ENCODE measurements at regions not wholly inside any gene's neighbourhood (a gene's known extent, or its start where the extent isn't known, plus 50 kb on each side); places are given as distances from the start of the nearest gene placed in this dataset.

DNA sequence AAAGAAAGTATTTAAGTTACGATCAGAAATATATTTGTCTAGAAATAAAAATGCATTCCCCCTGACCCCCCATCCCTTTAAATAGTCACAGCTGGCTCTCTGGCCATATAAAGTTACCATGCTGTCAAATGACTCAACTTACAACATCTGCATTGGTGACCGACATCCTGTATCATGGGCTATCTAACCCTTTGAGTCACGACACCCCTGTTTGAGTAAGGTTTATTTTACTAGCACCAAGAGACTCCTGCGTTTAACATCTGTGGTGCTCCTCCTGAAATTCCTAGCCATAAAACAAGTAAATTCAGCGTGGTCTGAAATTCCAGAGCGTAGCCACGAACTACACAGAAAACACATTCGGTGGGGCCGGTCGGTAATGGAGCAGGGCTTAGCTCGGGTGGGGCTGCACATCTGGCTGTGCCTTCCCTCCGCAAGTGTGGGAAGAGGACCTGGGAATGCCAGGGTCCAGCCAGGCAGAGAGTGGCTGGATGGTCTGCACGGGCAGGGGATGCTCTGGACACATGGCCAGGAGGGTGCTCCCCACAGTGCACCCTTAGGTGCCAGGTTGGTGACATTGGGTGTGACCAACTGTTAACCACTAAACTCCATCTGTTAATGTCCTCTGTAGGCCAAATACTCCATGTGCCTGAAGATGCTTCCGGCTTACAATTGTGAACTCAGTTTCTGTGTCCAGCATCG is 53.0 kb upstream of the CLDN14 start:
- Histone ChIP-seq H3K9me3 (no peaks in the 10 kb centered on the region), H3K4me1 (no peaks in the 10 kb centered on the region), H3K27me3 (no peaks in the 10 kb centered on the region), H3K4me3 (replicated peaks in 1 of 3) (no peak overlapping the region), H3K27ac (no peak overlapping the region), H3K36me3 (no peaks in the 10 kb centered on the region)
- TF ChIP-seq, protein P1, sequence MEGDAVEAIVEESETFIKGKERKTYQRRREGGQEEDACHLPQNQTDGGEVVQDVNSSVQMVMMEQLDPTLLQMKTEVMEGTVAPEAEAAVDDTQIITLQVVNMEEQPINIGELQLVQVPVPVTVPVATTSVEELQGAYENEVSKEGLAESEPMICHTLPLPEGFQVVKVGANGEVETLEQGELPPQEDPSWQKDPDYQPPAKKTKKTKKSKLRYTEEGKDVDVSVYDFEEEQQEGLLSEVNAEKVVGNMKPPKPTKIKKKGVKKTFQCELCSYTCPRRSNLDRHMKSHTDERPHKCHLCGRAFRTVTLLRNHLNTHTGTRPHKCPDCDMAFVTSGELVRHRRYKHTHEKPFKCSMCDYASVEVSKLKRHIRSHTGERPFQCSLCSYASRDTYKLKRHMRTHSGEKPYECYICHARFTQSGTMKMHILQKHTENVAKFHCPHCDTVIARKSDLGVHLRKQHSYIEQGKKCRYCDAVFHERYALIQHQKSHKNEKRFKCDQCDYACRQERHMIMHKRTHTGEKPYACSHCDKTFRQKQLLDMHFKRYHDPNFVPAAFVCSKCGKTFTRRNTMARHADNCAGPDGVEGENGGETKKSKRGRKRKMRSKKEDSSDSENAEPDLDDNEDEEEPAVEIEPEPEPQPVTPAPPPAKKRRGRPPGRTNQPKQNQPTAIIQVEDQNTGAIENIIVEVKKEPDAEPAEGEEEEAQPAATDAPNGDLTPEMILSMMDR (IDR thresholded peaks at IDR 0.05), result no peak
- TF ChIP-seq POLR2A (IDR thresholded peaks at IDR 0.05), result no peak
- intact Hi-C loops (cut with DNase I), result no loop called here
- 91% methylated on average over 15 of the region's 15 CpGs for WGBS, 2 donors
- no peak for DNase-seq

- Histone ChIP-seq H3K4me1 (no peaks in the 10 kb centered on the region), H3K36me3 (no peaks in the 10 kb centered on the region), H3K9me3 (no peaks in the 10 kb centered on the region), H3K4me3 (replicated peaks in 1 of 3) (no peak overlapping the region), H3K27ac (no peak overlapping the region), H3K27me3 (no peaks in the 10 kb centered on the region)
- DNase-seq, result no peak
- 86 to 94% methylated on average over 6 of the region's 6 CpGs for WGBS, 2 donors
- TF ChIP-seq POLR2A (IDR thresholded peaks at IDR 0.05), result no peak
- TF ChIP-seq, protein P1 (IDR thresholded peaks at IDR 0.05), result no peak
- intact Hi-C loops (cut with DNase I), result no loop called here
Measured at GRCh38 chr21:36533468-36533848, 53.5 kb upstream of the CLDN14 start.

DNA sequence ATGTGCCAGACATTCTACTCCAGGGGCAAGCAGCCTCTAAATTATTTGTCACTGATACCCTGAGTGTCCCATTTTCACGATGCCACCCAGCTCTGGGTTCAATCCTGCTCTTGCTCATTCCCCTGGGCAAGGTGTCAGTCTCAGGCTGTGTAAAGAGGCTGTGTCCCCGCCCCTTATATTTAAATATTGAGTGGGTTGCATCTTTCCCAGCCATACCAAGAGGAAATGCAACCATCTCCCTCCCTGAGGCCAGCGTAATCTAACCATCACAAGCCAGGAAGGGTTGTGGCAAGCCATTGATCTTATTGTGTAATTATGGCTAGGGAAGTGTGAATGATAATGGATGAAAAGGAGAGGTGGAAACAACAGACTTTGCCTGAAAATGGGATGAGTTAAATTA is 54.7 kb upstream of the CLDN14 start:
- no peak overlapping the region for H3K4me3 ChIP-seq (replicated peaks in 1 of 3)
- no peaks in the 10 kb centered on the region for H3K27me3 ChIP-seq
- 70 to 86% methylated on average over 3 of the region's 3 CpGs for WGBS, 2 donors
- no peak overlapping the region for H3K27ac ChIP-seq
- no peak for DNase-seq
- no peaks in the 10 kb centered on the region for H3K4me1 ChIP-seq
- H3K9me3 ChIP-seq, result no peaks in the 10 kb centered on the region
- H3K36me3 ChIP-seq, result no peaks in the 10 kb centered on the region
- TF ChIP-seq, protein P1 (IDR thresholded peaks at IDR 0.05), result no peak
- no peak for TF ChIP-seq POLR2A (IDR thresholded peaks at IDR 0.05)
- intact Hi-C loops (cut with DNase I), result no loop called here

DNA sequence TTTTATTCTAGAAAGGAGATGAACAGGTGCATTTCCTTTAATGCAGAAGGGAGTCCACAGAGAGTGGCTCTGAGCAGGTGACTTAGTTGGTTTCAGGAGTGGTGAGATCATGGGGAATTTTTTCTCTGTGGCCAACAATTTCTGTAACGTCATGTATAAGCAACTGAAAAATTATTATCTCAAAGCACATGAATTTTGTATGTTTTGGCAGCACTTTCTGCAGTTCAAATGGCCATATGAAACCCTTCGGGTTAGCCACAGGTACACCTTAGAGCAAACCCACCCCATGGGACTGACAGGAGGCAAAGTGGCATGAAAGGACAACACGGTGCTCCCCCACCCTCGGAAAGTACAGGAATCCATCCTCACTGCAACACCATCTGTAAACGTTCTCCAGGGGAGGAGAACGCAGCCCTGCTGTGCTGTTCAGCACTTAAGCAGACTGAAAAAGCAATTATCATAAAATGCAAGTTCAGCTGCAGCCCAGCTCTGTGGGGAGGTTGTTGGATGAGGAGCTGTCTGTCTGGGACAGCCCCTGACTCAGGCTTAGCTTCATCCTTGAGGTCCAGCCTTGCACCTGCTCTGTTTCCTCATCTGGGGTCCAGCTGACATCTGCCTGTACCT is 55.8 kb upstream of the CLDN14 start:
- DNase-seq, result no peak
- TF ChIP-seq, protein P1 (IDR thresholded peaks at IDR 0.05), result no peak
- no peak for TF ChIP-seq POLR2A (IDR thresholded peaks at IDR 0.05)
- Histone ChIP-seq H3K4me3 (replicated peaks in 1 of 3) (no peak overlapping the region), H3K27me3 (no peaks in the 10 kb centered on the region), H3K27ac (no peak overlapping the region), H3K36me3 (no peaks in the 10 kb centered on the region), H3K9me3 (no peaks in the 10 kb centered on the region), H3K4me1 (no peaks in the 10 kb centered on the region)
- 32 to 40% methylated on average over 6 of the region's 6 CpGs for WGBS, 2 donors
- intact Hi-C loops (cut with DNase I), result no loop called here

GRCh38 chr21:36538761-36539160 is 58.8 kb upstream of the CLDN14 start:
- Histone ChIP-seq H3K27ac (no peak overlapping the region), H3K9me3 (no peaks in the 10 kb centered on the region), H3K36me3 (no peaks in the 10 kb centered on the region), H3K4me1 (no peaks in the 10 kb centered on the region), H3K27me3 (no peaks in the 10 kb centered on the region), H3K4me3 (replicated peaks in 1 of 3) (no peak overlapping the region)
- DNase-seq, result no peak
- TF ChIP-seq POLR2A (IDR thresholded peaks at IDR 0.05), result no peak
- TF ChIP-seq, protein P1 (IDR thresholded peaks at IDR 0.05), result no peak
- intact Hi-C loops (cut with DNase I), result no loop called here
- WGBS, 2 donors, result 89 to 92% methylated on average over 8 to 11 of the region's 11 CpGs

Measured in thyroid gland (tissue), 4 donors.